HEK293 (cell line): ENCODE measurements at regions not wholly inside any gene's neighbourhood (a gene's known extent, or its start where the extent isn't known, plus 50 kb on each side); places are given as distances from the start of the nearest gene placed in this dataset.

ENCODE experiments used
- CTCF ChIA-PET: fragments of 350-600 bp; formaldehyde crosslinking; extraction: SDS; loops from one replicate; lab custom pipeline; 2021; ENCODE audit warnings: antibody characterized with exemption; lab: Yijun Ruan, JAX
- POLR2A ChIA-PET: fragments of 300-600 bp; formaldehyde crosslinking; extraction: SDS; loops from one replicate; lab custom pipeline; 2020; ENCODE audit warnings: antibody characterized with exemption, inconsistent platforms; lab: Yijun Ruan, JAX
- H3K27ac ChIP-seq: fragments of 200-500 bp; sonication (Bioruptor generic); 2 replicates; pipeline ENCODE4 v1.5.1; 2014; ENCODE audit warnings: low read depth, low read length, control low read depth, inconsistent platforms; ENCODE audit errors: extremely low read depth
- H3K36me3 ChIP-seq, 2 experiments: fragments of 200-500 bp in 1 of 2; sonication (Bioruptor generic) in 1 of 2; 1 replicate in 1 of 2; 2 replicates in 1 of 2; pipeline ENCODE4 v1.5.1; 2014 to 2017; ENCODE audit warnings: inconsistent platforms in 2 of 2, low read length in 2 of 2; ENCODE audit not compliant: control insufficient read depth in 2 of 2, insufficient read depth in 1 of 2
- H3K4me1 ChIP-seq: fragments of 200-500 bp; sonication (Bioruptor generic); 2 replicates; pipeline ENCODE4 v1.5.1; 2014; ENCODE audit warnings: mild to moderate bottlenecking, low read length, inconsistent platforms; ENCODE audit not compliant: control insufficient read depth, insufficient read depth
- H3K4me3 ChIP-seq: 2 replicates; pipeline ENCODE4 v1.5.1; 2011; ENCODE audit warnings: low read depth, mild to moderate bottlenecking, control low read depth, low read length, moderate library complexity
- H3K9me3 ChIP-seq: fragments of 200-500 bp; sonication (Bioruptor generic); 2 replicates; pipeline ENCODE4 v1.5.1; 2014; ENCODE audit warnings: low read depth, low read length, inconsistent platforms; ENCODE audit not compliant: control insufficient read depth, insufficient read depth
- GFI1B ChIP-seq: fragments of 450-650 bp; formaldehyde crosslinking; IDR thresholded peaks from 2 replicates; pipeline ENCODE4 v1.5.1; 2016; ENCODE audit warnings: missing biosample characterization, missing genetic modification characterization
- GLIS2 ChIP-seq: fragments of 450-650 bp; formaldehyde crosslinking; IDR thresholded peaks from 2 replicates; pipeline ENCODE4 v1.5.1; 2016; ENCODE audit warnings: missing biosample characterization, missing genetic modification characterization
- KLF10 ChIP-seq: fragments of 450-650 bp; IDR thresholded peaks from 2 replicates; pipeline ENCODE4 v1.5.1; 2018; ENCODE audit warnings: missing biosample characterization, mild to moderate bottlenecking, missing genetic modification characterization
- PBX3 ChIP-seq: sonication (generic); formaldehyde crosslinking; IDR thresholded peaks from 2 replicates; pipeline ENCODE4 v1.8.1; 2022; ENCODE audit warnings: mild to moderate bottlenecking, moderate library complexity, missing genetic modification reagents
- TRIM28 ChIP-seq: IDR thresholded peaks from 2 replicates; pipeline ENCODE4 v1.6.1; 2011; ENCODE audit warnings: low read length, control low read depth, borderline replicate concordance
- WT1 ChIP-seq: fragments of 450-650 bp; formaldehyde crosslinking; IDR thresholded peaks from 2 replicates; pipeline ENCODE4 v1.5.1; 2016; ENCODE audit warnings: missing biosample characterization, missing genetic modification characterization
- ZBTB17 ChIP-seq: fragments of 450-650 bp; formaldehyde crosslinking; IDR thresholded peaks from 2 replicates; pipeline ENCODE4 v1.5.1; 2016; ENCODE audit warnings: missing biosample characterization, missing genetic modification characterization
- ZBTB21 ChIP-seq: fragments of 450-650 bp; formaldehyde crosslinking; IDR thresholded peaks from 2 replicates; pipeline ENCODE4 v1.5.1; 2017; ENCODE audit warnings: missing biosample characterization, missing genetic modification characterization
- ZBTB6 ChIP-seq: fragments of 450-650 bp; formaldehyde crosslinking; IDR thresholded peaks from 2 replicates; pipeline ENCODE4 v1.5.1; 2017; ENCODE audit warnings: missing biosample characterization, missing genetic modification characterization
- ZFP41 ChIP-seq: fragments of 450-650 bp; formaldehyde crosslinking; IDR thresholded peaks from 2 replicates; pipeline ENCODE4 v1.5.1; 2016; ENCODE audit warnings: missing biosample characterization, missing genetic modification characterization, borderline replicate concordance
- ZNF146 ChIP-seq: fragments of 450-650 bp; formaldehyde crosslinking; IDR thresholded peaks from 2 replicates; pipeline ENCODE4 v1.5.1; 2016; ENCODE audit warnings: missing biosample characterization, missing genetic modification characterization
- ZNF19 ChIP-seq: fragments of 450-650 bp; formaldehyde crosslinking; IDR thresholded peaks from 2 replicates; pipeline ENCODE4; 2016; ENCODE audit warnings: missing biosample characterization, missing genetic modification characterization, low read depth
- ZNF202 ChIP-seq: fragments of 450-650 bp; formaldehyde crosslinking; IDR thresholded peaks from 2 replicates; pipeline ENCODE4 v1.5.1; 2016; ENCODE audit warnings: missing biosample characterization, missing genetic modification characterization, borderline replicate concordance
- ZNF23 ChIP-seq: fragments of 450-650 bp; formaldehyde crosslinking; IDR thresholded peaks from 2 replicates; pipeline ENCODE4 v1.5.1; 2016; ENCODE audit warnings: missing biosample characterization, missing genetic modification characterization, borderline replicate concordance
- ZNF274 ChIP-seq, 2 experiments: fragments of 200-500 bp in 1 of 2; fragments of 450-650 bp in 1 of 2; sonication (Bioruptor generic) in 1 of 2; formaldehyde crosslinking in 1 of 2; IDR thresholded peaks; 2 replicates each; pipeline versions ENCODE4 v1.5.1 to v1.6.1; 2014 to 2016; ENCODE audit warnings: borderline replicate concordance in 1 of 2, inconsistent platforms in 1 of 2, low read length in 1 of 2, missing biosample characterization in 1 of 2, missing genetic modification characterization in 1 of 2
- ZNF362 ChIP-seq: fragments of 450-650 bp; formaldehyde crosslinking; IDR thresholded peaks from 2 replicates; pipeline ENCODE4 v1.5.1; 2016; ENCODE audit warnings: missing biosample characterization, missing genetic modification characterization
- ZNF518A ChIP-seq: fragments of 450-650 bp; formaldehyde crosslinking; conservative IDR thresholded peaks from 2 replicates; pipeline ENCODE4 v1.5.1; 2016; ENCODE audit warnings: low read depth, missing biosample characterization, missing genetic modification characterization
- ZNF544 ChIP-seq: fragments of 450-650 bp; formaldehyde crosslinking; IDR thresholded peaks from 2 replicates; pipeline ENCODE4 v1.5.0; 2017; ENCODE audit warnings: missing biosample characterization, missing genetic modification characterization
- ZNF549 ChIP-seq: fragments of 450-650 bp; IDR thresholded peaks from 2 replicates; pipeline ENCODE4 v1.5.1; 2018; ENCODE audit warnings: missing biosample characterization, missing genetic modification characterization, mild to moderate bottlenecking, inconsistent platforms, moderate library complexity
- ZNF560 ChIP-seq: fragments of 450-650 bp; formaldehyde crosslinking; IDR thresholded peaks from 2 replicates; pipeline ENCODE4 v1.5.1; 2017; ENCODE audit warnings: missing biosample characterization, missing genetic modification characterization, borderline replicate concordance
- ZNF561 ChIP-seq: fragments of 450-650 bp; IDR thresholded peaks from 2 replicates; pipeline ENCODE4 v1.5.1; 2018; ENCODE audit warnings: missing biosample characterization, missing genetic modification characterization, borderline replicate concordance
- ZNF658 ChIP-seq: fragments of 450-650 bp; formaldehyde crosslinking; IDR thresholded peaks from 2 replicates; pipeline ENCODE4; 2016; ENCODE audit warnings: missing biosample characterization, missing genetic modification characterization
- ZNF660 ChIP-seq: fragments of 450-650 bp; IDR thresholded peaks from 2 replicates; pipeline ENCODE4 v1.5.1; 2018; ENCODE audit warnings: missing biosample characterization, mild to moderate bottlenecking, missing genetic modification characterization
- ZNF670 ChIP-seq: fragments of 450-650 bp; formaldehyde crosslinking; IDR thresholded peaks from 2 replicates; pipeline ENCODE4 v1.5.1; 2016; ENCODE audit warnings: missing biosample characterization, missing genetic modification characterization, low read depth
- ZNF692 ChIP-seq: fragments of 450-650 bp; formaldehyde crosslinking; IDR thresholded peaks from 2 replicates; pipeline ENCODE4 v1.5.1; 2016; ENCODE audit warnings: missing biosample characterization, missing genetic modification characterization
- ZNF76 ChIP-seq: fragments of 450-650 bp; formaldehyde crosslinking; IDR thresholded peaks from 2 replicates; pipeline ENCODE4; 2016; ENCODE audit warnings: low read depth, missing biosample characterization, missing genetic modification characterization, borderline replicate concordance

GRCh38 chr5:51646482-51646881 lies 263.2 kb downstream of the ISL1 start:
- Histone ChIP-seq H3K27ac (no peak overlapping the region), H3K4me1 (no peaks in the 10 kb centered on the region), H3K36me3 (no peaks in the 10 kb centered on the region), H3K9me3 (no peaks in the 10 kb centered on the region), H3K4me3 (no peak overlapping the region)
- ChIA-PET CTCF (no interaction called here), POLR2A (no interaction called here)
- TF ChIP-seq ZNF23 (tag by site-specific recombination) (no peak), PBX3 (no peak), ZNF658 (tag by site-specific recombination) (no peak), ZBTB6 (tag by site-specific recombination) (no peak), ZNF660 (tag by site-specific recombination) (no peak), ZNF362 (no peak), GFI1B (tag by site-specific recombination) (no peak), WT1 (no peak), ZNF560 (tag by site-specific recombination) (no peak), ZNF561 (tag by site-specific recombination) (no peak), ZNF146 (tag by site-specific recombination) (no peak), ZNF518A (tag by site-specific recombination) (no peak), ZNF202 (tag by site-specific recombination) (no peak)

GRCh38 chr5:51650824-51651223 lies 267.6 kb downstream of the ISL1 start:
- H3K4me3 ChIP-seq, result no peak overlapping the region
- CTCF ChIA-PET, result interaction anchor here (0.6 to 0.7 kb wide), 2 partner anchors 270 to 308 kb away, joined by 3 read pairs; no protein-coding TSS in a partner anchor
- no peak for TF ChIP-seq ZNF274 (IDR thresholded peaks at IDR 0.05; ENCODE audit: low read length)
- no peak for TF ChIP-seq ZNF274 (tag by site-specific recombination; IDR thresholded peaks at IDR 0.05; ENCODE audit: borderline replicate concordance)
- no peak for TF ChIP-seq ZBTB17 (tag by site-specific recombination)
- TF ChIP-seq ZBTB21 (tag by site-specific recombination), result no peak
- no peak for TF ChIP-seq TRIM28
- TF ChIP-seq ZNF544 (tag by site-specific recombination), result no peak
- no peak for TF ChIP-seq ZNF658 (tag by site-specific recombination)
- no peak for TF ChIP-seq ZNF76 (tag by site-specific recombination)
- TF ChIP-seq GLIS2 (tag by site-specific recombination), result no peak
- no peak for TF ChIP-seq ZNF19
- no peak for TF ChIP-seq ZNF670 (tag by site-specific recombination)
- TF ChIP-seq ZNF692 (tag by site-specific recombination), result no peak
- TF ChIP-seq KLF10, result no peak
- TF ChIP-seq ZNF549 (tag by site-specific recombination), result no peak
- TF ChIP-seq ZFP41 (tag by site-specific recombination), result no peak
- H3K27ac ChIP-seq, result no peak overlapping the region
- H3K4me1 ChIP-seq, result no peaks in the 10 kb centered on the region; the same call in 1 of the 2 replicates
- no peaks in the 10 kb centered on the region for H3K36me3 ChIP-seq
- POLR2A ChIA-PET, result no interaction called here
- H3K9me3 ChIP-seq, result no peaks in the 10 kb centered on the region
